Prostate gland (tissue), 2 donors: ENCODE measurements at regions not wholly inside any gene's neighbourhood (a gene's known extent, or its start where the extent isn't known, plus 50 kb on each side); places are given as distances from the start of the nearest gene placed in this dataset.

Experiments used
- CTCF ChIP-seq, 4 experiments: fragments of 200-600 bp in 2 of 4; fragments of 450-650 bp in 2 of 4; sonication (generic) in 2 of 4; IDR thresholded peaks; 1 replicate in 3 of 4; 2 replicates in 1 of 4; pipeline ENCODE4 v1.5.1; 2016 to 2019; ENCODE audit warnings: antibody characterized with exemption in 4 of 4, mild to moderate bottlenecking in 2 of 4, moderate library complexity in 2 of 4
- POLR2A ChIP-seq: fragments of 450-650 bp; IDR thresholded peaks from one replicate; pipeline ENCODE4 v1.6.1; 2016; ENCODE audit warnings: antibody characterized with exemption, mild to moderate bottlenecking

GRCh38 chr2:120809151-120809550 is 73.5 kb downstream of the GLI2 start:
- TF ChIP-seq CTCF (IDR thresholded peaks at IDR 0.05): no peak
- TF ChIP-seq POLR2A: no peak
